SU-DHL-6 (cell line): ENCODE measurements at regions not wholly inside any gene's neighbourhood (a gene's known extent, or its start where the extent isn't known, plus 50 kb on each side); places are given as distances from the start of the nearest gene placed in this dataset.
"Not testable (repeated sequence)": the region's sequence is repeated elsewhere in the genome, so short reads cannot be mapped to it uniquely, and the experiment has no call there.

Source experiments
- H2AFZ ChIP-seq: fragments of 200-600 bp; sonication (generic); 2 replicates; pipeline ENCODE4 v1.6.1; 2014; ENCODE audit warnings: low read depth, mild to moderate bottlenecking, moderate library complexity, mixed read lengths, antibody characterized with exemption, low read length; ENCODE audit not compliant: severe bottlenecking
- H3F3A ChIP-seq: fragments of 200-600 bp; shearing (Covaris generic); 2 replicates; pipeline ENCODE4 v1.6.0; 2016; ENCODE audit warnings: antibody characterized with exemption, mild to moderate bottlenecking; ENCODE audit not compliant: insufficient read depth
- H3K27ac ChIP-seq: fragments of 200-600 bp; sonication (generic); 2 replicates; pipeline ENCODE4 v1.5.1; 2016; ENCODE audit warnings: low read depth, mild to moderate bottlenecking, low read length, moderate library complexity, mixed read lengths
- H3K27me3 ChIP-seq: fragments of 200-600 bp; sonication (generic), shearing (Covaris generic); 2 replicates; pipeline ENCODE4 v1.6.0; 2014; ENCODE audit warnings: mild to moderate bottlenecking, low read length
- H3K36me3 ChIP-seq: fragments of 200-600 bp; sonication (generic); 2 replicates; pipeline ENCODE4 v1.6.1; 2014; ENCODE audit warnings: mild to moderate bottlenecking, low read length, mixed read lengths
- H3K4me2 ChIP-seq: fragments of 300-600, 200-600 bp; shearing (Covaris generic), sonication (generic); 2 replicates; pipeline ENCODE4 v1.6.0; 2014; ENCODE audit warnings: low read length, low read depth, mild to moderate bottlenecking; ENCODE audit not compliant: poor library complexity, severe bottlenecking
- H3K4me3 ChIP-seq: fragments of 200-600 bp; sonication (generic); 2 replicates; pipeline ENCODE4 v1.5.1; 2014; ENCODE audit warnings: antibody characterized with exemption, low read length, mild to moderate bottlenecking, mixed read lengths; ENCODE audit not compliant: insufficient read depth, poor library complexity, severe bottlenecking
- H3K79me2 ChIP-seq: fragments of 200-600 bp; sonication (generic); 2 replicates; pipeline ENCODE4 v1.6.1; 2014; ENCODE audit warnings: mild to moderate bottlenecking, low read length, moderate library complexity; ENCODE audit not compliant: insufficient read depth
- H3K9ac ChIP-seq: fragments of 200-600 bp; sonication (generic); 2 replicates; pipeline ENCODE4 v1.7.0; 2014; ENCODE audit warnings: mild to moderate bottlenecking, low read length
- H3K9me2 ChIP-seq: fragments of 200-600 bp; sonication (generic); replicated peaks from 2 replicates; pipeline ENCODE4 v1.6.1; 2014; ENCODE audit warnings: low read length; ENCODE audit not compliant: insufficient read depth
- H3K9me3 ChIP-seq: fragments of 200-600 bp; sonication (generic); 2 replicates; pipeline ENCODE4 v1.6.1; 2014; ENCODE audit warnings: low read length, mixed read lengths; ENCODE audit not compliant: insufficient read depth
- H4K20me1 ChIP-seq: fragments of 200-600 bp; sonication (generic); 2 replicates; pipeline ENCODE4 v1.6.1; 2014; ENCODE audit warnings: low read depth, mild to moderate bottlenecking, antibody characterized with exemption, low read length, moderate library complexity, mixed read lengths
- CTCF ChIP-seq: fragments of 200-600 bp; sonication (generic); IDR thresholded peaks from one replicate; pipeline ENCODE4 v1.5.1; 2017; ENCODE audit warnings: antibody characterized with exemption, mild to moderate bottlenecking, low read length, moderate library complexity; ENCODE audit not compliant: insufficient read depth, poor library complexity, severe bottlenecking
- EZH2phosphoT487 ChIP-seq: fragments of 200-600 bp; sonication (generic), shearing (Covaris generic); conservative IDR thresholded peaks from 2 replicates; pipeline ENCODE4 v1.6.1; 2018; ENCODE audit warnings: mild to moderate bottlenecking, antibody characterized with exemption, low read length, moderate library complexity, mixed read lengths

- Histone ChIP-seq H2AFZ (no peak overlapping the region), H3K27ac (no peak overlapping the region), H3K27me3 (no peaks in the 10 kb centered on the region), H3K4me2 (no peak overlapping the region), H3K9me2 (no peaks in the 10 kb centered on the region), H3K79me2 (no peaks in the 10 kb centered on the region), H3K4me3 (no peak overlapping the region), H3K9ac (no peak overlapping the region), H3F3A (no peaks in the 10 kb centered on the region), H4K20me1 (no peaks in the 10 kb centered on the region), H3K9me3 (no peaks in the 10 kb centered on the region), H3K36me3 (no peaks in the 10 kb centered on the region)
- TF ChIP-seq CTCF (no peak), EZH2phosphoT487 (no peak)
Measured at GRCh38 chr10:43842072-43842471, 193.4 kb upstream of the ZNF32 start.

GRCh38 chr10:43839973-43840372 is 191.3 kb upstream of the ZNF32 start:
- no peak for TF ChIP-seq EZH2phosphoT487
- no peak for TF ChIP-seq CTCF
- no peaks in the 10 kb centered on the region for H3K9me3 ChIP-seq
- H3K4me2 ChIP-seq: no peak overlapping the region
- H3K79me2 ChIP-seq: no peaks in the 10 kb centered on the region
- no peaks in the 10 kb centered on the region for H3F3A ChIP-seq
- H2AFZ ChIP-seq: no peak overlapping the region
- H3K36me3 ChIP-seq: no peaks in the 10 kb centered on the region
- no peak overlapping the region for H3K4me3 ChIP-seq
- no peak overlapping the region for H3K27ac ChIP-seq
- H3K9ac ChIP-seq: no peak overlapping the region
- no peaks in the 10 kb centered on the region for H3K9me2 ChIP-seq
- H3K27me3 ChIP-seq: no peaks in the 10 kb centered on the region
- no peaks in the 10 kb centered on the region for H4K20me1 ChIP-seq

GRCh38 chr10:43834751-43835150 is 186.1 kb upstream of the ZNF32 start:
- H3K27ac ChIP-seq, H3K9ac ChIP-seq: not testable (repeated sequence)

GRCh38 chr10:43827853-43828252 is 179.2 kb upstream of the ZNF32 start:
- no peaks in the 10 kb centered on the region for H3K79me2 ChIP-seq
- no peaks in the 10 kb centered on the region for H4K20me1 ChIP-seq
- H3K9ac ChIP-seq: no peak overlapping the region
- H3K4me3 ChIP-seq: no peak overlapping the region
- H3K9me2 ChIP-seq: no peaks in the 10 kb centered on the region
- TF ChIP-seq EZH2phosphoT487 (no peak), CTCF (no peak)
- H3K36me3 ChIP-seq: no peaks in the 10 kb centered on the region
- no peak overlapping the region for H3K27ac ChIP-seq
- no peak overlapping the region for H3K4me2 ChIP-seq
- H2AFZ ChIP-seq: no peak overlapping the region
- H3K9me3 ChIP-seq: no peaks in the 10 kb centered on the region
- no peaks in the 10 kb centered on the region for H3K27me3 ChIP-seq
- no peaks in the 10 kb centered on the region for H3F3A ChIP-seq

More at GRCh38 chr10:43834751-43835150, 186.1 kb upstream of the ZNF32 start:
- not testable (repeated sequence) for H3F3A ChIP-seq, H3K9me3 ChIP-seq, H3K4me2 ChIP-seq, H3K9me2 ChIP-seq, H3K79me2 ChIP-seq, H2AFZ ChIP-seq, H4K20me1 ChIP-seq, H3K36me3 ChIP-seq, H3K4me3 ChIP-seq, H3K27me3 ChIP-seq
